Frontal cortex (tissue), 3 donors: ENCODE measurements at regions not wholly inside any gene's neighbourhood (a gene's known extent, or its start where the extent isn't known, plus 50 kb on each side); places are given as distances from the start of the nearest gene placed in this dataset.

Experiments used
- DNase-seq, 2 donors: peaks; one replicate each; pipeline ENCODE4 v3.0.0; 2012; ENCODE audit warnings: low spot score in 2 of 2
- FAIRE-seq: peaks from 2 replicates; lab custom pipeline; 2012; peaks lifted over from hg19 to GRCh38; lab: Jason Lieb, UNC
- donor health status: control.
- donor health status: control.
- donor health status: control.

GRCh38 chr4:100287534-100287933, 97.3 kb upstream of the DDIT4L start:
- DNase-seq (no peak), FAIRE-seq (no peak)

- FAIRE-seq (no peak), DNase-seq (no peak)
These were observed 96.4 kb upstream of the DDIT4L start for GRCh38 chr4:100286636-100287035.

GRCh38 chr4:100285121-100285520, 94.9 kb upstream of the DDIT4L start:
- FAIRE-seq (no peak), DNase-seq (no peak)

GRCh38 chr4:100284129-100284880, 94.0 kb upstream of the DDIT4L start:
- DNase-seq (no peak), FAIRE-seq (no peak)

GRCh38 chr4:100280807-100281206, 90.5 kb upstream of the DDIT4L start:
- no peak for FAIRE-seq
- DNase-seq = no peak

GRCh38 chr4:100278567-100278966, 88.3 kb upstream of the DDIT4L start:
- no peak for DNase-seq
- FAIRE-seq = no peak

GRCh38 chr4:100269446-100269845, 79.2 kb upstream of the DDIT4L start:
- peak; percentile 33 for FAIRE-seq
- DNase-seq = no peak

- FAIRE-seq = no peak
- DNase-seq = no peak
These were observed 78.5 kb upstream of the DDIT4L start for GRCh38 chr4:100268789-100269188.

GRCh38 chr4:100261346-100261745, 71.1 kb upstream of the DDIT4L start:
- FAIRE-seq = no peak
- DNase-seq = no peak

GRCh38 chr4:100258675-100259074, 68.4 kb upstream of the DDIT4L start:
- DNase-seq (no peak), FAIRE-seq (no peak)

- FAIRE-seq = no peak
These were observed 67.3 kb upstream of the DDIT4L start for GRCh38 chr4:100257567-100257966.

GRCh38 chr4:100254237-100254636, 64.0 kb upstream of the DDIT4L start:
- no peak for FAIRE-seq
- DNase-seq = no peak

More at GRCh38 chr4:100257567-100257966, 67.3 kb upstream of the DDIT4L start:
- DNase-seq = no peak

- FAIRE-seq (no peak), DNase-seq (no peak)
These were observed 58.2 kb upstream of the DDIT4L start for GRCh38 chr4:100248476-100248875.

- DNase-seq (no peak), FAIRE-seq (no peak)
These were observed 56.4 kb upstream of the DDIT4L start for GRCh38 chr4:100246697-100247096.

GRCh38 chr4:100244347-100244746, 54.1 kb upstream of the DDIT4L start:
- FAIRE-seq (no peak), DNase-seq (no peak)
